Keratinocyte (primary cell): ENCODE measurements at regions not wholly inside any gene's neighbourhood (a gene's known extent, or its start where the extent isn't known, plus 50 kb on each side); places are given as distances from the start of the nearest gene placed in this dataset.

ENCODE experiments used
- DNase-seq: peaks from one replicate; pipeline ENCODE4 v3.0.0-alpha.2; 2011; ENCODE audit warnings: low read depth, missing footprints, low spot score
- FAIRE-seq: peaks from 2 replicates; lab custom pipeline; 2011; peaks lifted over from hg19 to GRCh38; lab: Jason Lieb, UNC
- H2AFZ ChIP-seq: 2 replicates; pipeline ENCODE4 v1.6.0; 2012; ENCODE audit warnings: low read length, control low read depth, inconsistent platforms; ENCODE audit not compliant: control insufficient read depth
- H3K27ac ChIP-seq: 2 replicates; pipeline ENCODE4 v1.5.1; 2011; ENCODE audit warnings: low read length; ENCODE audit not compliant: control insufficient read depth, insufficient read depth
- H3K27me3 ChIP-seq: 3 replicates; pipeline ENCODE4 v1.6.0; 2011; ENCODE audit warnings: low read length; ENCODE audit not compliant: control insufficient read depth, insufficient read depth; ENCODE audit errors: extremely low read depth
- H3K36me3 ChIP-seq, 2 experiments: 2 replicates in 1 of 2; 3 replicates in 1 of 2; pipeline ENCODE4 v1.5.1; 2011; ENCODE audit warnings: low read length in 2 of 2, mild to moderate bottlenecking in 1 of 2; ENCODE audit not compliant: control insufficient read depth in 2 of 2, insufficient read depth in 2 of 2; ENCODE audit errors: extremely low read depth in 1 of 2
- H3K4me1 ChIP-seq: 3 replicates; pipeline ENCODE4 v1.5.1; 2011; ENCODE audit warnings: low read length; ENCODE audit not compliant: control insufficient read depth, insufficient read depth; ENCODE audit errors: extremely low read depth
- H3K4me2 ChIP-seq: 3 replicates; pipeline ENCODE4 v1.6.0; 2011; ENCODE audit warnings: low read depth, low read length; ENCODE audit not compliant: control insufficient read depth, insufficient read depth; ENCODE audit errors: extremely low read depth
- H3K4me3 ChIP-seq, 3 experiments: fragments of 200-600 bp in 1 of 3; sonication (generic) in 1 of 3; 2 replicates in 2 of 3; 3 replicates in 1 of 3; pipeline ENCODE4 v1.5.1; 2011 to 2016; ENCODE audit warnings: low read length in 3 of 3, mild to moderate bottlenecking in 3 of 3, control low read depth in 2 of 3, inconsistent platforms in 1 of 3, low read depth in 1 of 3, mixed read lengths in 1 of 3, mixed run types in 1 of 3, moderate library complexity in 1 of 3; ENCODE audit not compliant: control insufficient read depth in 2 of 3, insufficient read depth in 2 of 3; ENCODE audit errors: extremely low read depth in 1 of 3
- H3K79me2 ChIP-seq: 2 replicates; pipeline ENCODE4 v1.6.0; 2012; ENCODE audit warnings: low read length; ENCODE audit not compliant: control insufficient read depth, insufficient read depth
- H3K9ac ChIP-seq: 3 replicates; pipeline ENCODE4 v1.6.0; 2011; ENCODE audit warnings: low read length; ENCODE audit not compliant: control insufficient read depth, insufficient read depth; ENCODE audit errors: extremely low read depth
- H3K9me1 ChIP-seq: 3 replicates; pipeline ENCODE4 v1.6.0; 2011; ENCODE audit warnings: low read length; ENCODE audit not compliant: control insufficient read depth, insufficient read depth; ENCODE audit errors: extremely low read depth
- H3K9me3 ChIP-seq: 2 replicates; pipeline ENCODE4 v1.5.1; 2012; ENCODE audit warnings: low read depth, low read length; ENCODE audit not compliant: control insufficient read depth
- H4K20me1 ChIP-seq: 3 replicates; pipeline ENCODE4 v1.6.0; 2011; ENCODE audit warnings: low read length; ENCODE audit not compliant: control insufficient read depth, insufficient read depth; ENCODE audit errors: extremely low read depth
- EZH2 ChIP-seq: IDR thresholded peaks from one replicate; pipeline ENCODE4 v1.6.1; 2012; ENCODE audit warnings: inconsistent platforms, mild to moderate bottlenecking, low read length, moderate library complexity
- dilution Hi-C: fragments of 300-500 bp; cut with MboI; formaldehyde crosslinking; loops from one replicate; pipeline ENCODE4 v1.7.0; 2020; ENCODE audit warnings: low sequenced_read_pairs; ENCODE audit not compliant: extremely low pct_ligation_motif_present
- TF ChIP-seq, protein P1 (sequence below), 3 experiments: IDR thresholded peaks in 1 of 3; conservative IDR thresholded peaks in 1 of 3; optimal IDR thresholded peaks in 1 of 3; 2 replicates in 2 of 3; 3 replicates in 1 of 3; pipeline versions ENCODE3 to v1.5.1; 2011; ENCODE audit warnings: low read length in 3 of 3, mild to moderate bottlenecking in 3 of 3, moderate library complexity in 2 of 3, control low read depth in 1 of 3, inconsistent platforms in 1 of 3; ENCODE audit not compliant: insufficient read depth in 2 of 3; ENCODE audit errors: extremely low read depth in 1 of 3

- Histone ChIP-seq H3K27ac (no peak overlapping the region), H3K79me2 (no peaks in the 10 kb centered on the region), H3K27me3 (no peaks in the 10 kb centered on the region), H3K9me1 (no peaks in the 10 kb centered on the region), H4K20me1 (no peaks in the 10 kb centered on the region), H3K4me2 (no peak overlapping the region), H3K36me3 (no peaks in the 10 kb centered on the region), H3K4me1 (peaks cover 3% of the 10 kb centered on the region), H3K9ac (no peak overlapping the region), H2AFZ (no peak overlapping the region), H3K9me3 (no peaks in the 10 kb centered on the region), H3K4me3 (no peak overlapping the region)
- TF ChIP-seq, protein P1, sequence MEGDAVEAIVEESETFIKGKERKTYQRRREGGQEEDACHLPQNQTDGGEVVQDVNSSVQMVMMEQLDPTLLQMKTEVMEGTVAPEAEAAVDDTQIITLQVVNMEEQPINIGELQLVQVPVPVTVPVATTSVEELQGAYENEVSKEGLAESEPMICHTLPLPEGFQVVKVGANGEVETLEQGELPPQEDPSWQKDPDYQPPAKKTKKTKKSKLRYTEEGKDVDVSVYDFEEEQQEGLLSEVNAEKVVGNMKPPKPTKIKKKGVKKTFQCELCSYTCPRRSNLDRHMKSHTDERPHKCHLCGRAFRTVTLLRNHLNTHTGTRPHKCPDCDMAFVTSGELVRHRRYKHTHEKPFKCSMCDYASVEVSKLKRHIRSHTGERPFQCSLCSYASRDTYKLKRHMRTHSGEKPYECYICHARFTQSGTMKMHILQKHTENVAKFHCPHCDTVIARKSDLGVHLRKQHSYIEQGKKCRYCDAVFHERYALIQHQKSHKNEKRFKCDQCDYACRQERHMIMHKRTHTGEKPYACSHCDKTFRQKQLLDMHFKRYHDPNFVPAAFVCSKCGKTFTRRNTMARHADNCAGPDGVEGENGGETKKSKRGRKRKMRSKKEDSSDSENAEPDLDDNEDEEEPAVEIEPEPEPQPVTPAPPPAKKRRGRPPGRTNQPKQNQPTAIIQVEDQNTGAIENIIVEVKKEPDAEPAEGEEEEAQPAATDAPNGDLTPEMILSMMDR (optimal IDR thresholded peaks at IDR 0.05 in 1 of 3, IDR thresholded peaks at IDR 0.05 in 1 of 3, conservative IDR thresholded peaks at IDR 0.05 in 1 of 3; ENCODE audit: extremely low read depth in 1 of 3, insufficient read depth in 2 of 3, low read length in 3 of 3), result no peak
- TF ChIP-seq EZH2, result no peak
- FAIRE-seq (no peak), DNase-seq (no peak)
- dilution Hi-C loops, result no loop called here
Measured at GRCh38 chr18:56083097-56083521, 495.1 kb upstream of the TCF4 start.

DNA sequence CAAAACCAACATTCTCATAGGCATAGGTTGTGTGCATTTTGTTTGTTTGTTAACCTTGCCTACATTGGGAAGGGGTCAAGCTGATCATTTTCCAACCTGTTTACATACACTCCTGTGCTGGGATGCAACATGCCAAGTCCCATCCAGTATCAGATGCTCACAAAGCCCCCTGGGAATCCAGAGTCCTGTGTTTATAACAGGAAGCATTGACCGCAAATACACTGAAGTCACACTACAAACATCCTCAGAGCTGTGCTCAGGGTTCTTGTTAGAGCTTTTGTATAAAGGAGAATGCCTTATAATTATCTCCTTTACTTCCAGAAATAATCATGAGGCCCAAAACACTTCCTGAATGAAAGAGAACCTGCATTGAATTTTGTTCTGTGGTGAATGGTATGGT, 488.7 kb upstream of the TCF4 start:
- H4K20me1 ChIP-seq, result no peaks in the 10 kb centered on the region

More for the DNA sequence above, 488.7 kb upstream of the TCF4 start:
- H3K27ac ChIP-seq, result no peak overlapping the region
- TF ChIP-seq, protein P1 (optimal IDR thresholded peaks at IDR 0.05 in 1 of 3, IDR thresholded peaks at IDR 0.05 in 1 of 3, conservative IDR thresholded peaks at IDR 0.05 in 1 of 3; ENCODE audit: extremely low read depth in 1 of 3, insufficient read depth in 2 of 3, low read length in 3 of 3), result no peak
- no peak for TF ChIP-seq EZH2
- H3K9ac ChIP-seq, result no peak overlapping the region
- no peaks in the 10 kb centered on the region for H3K79me2 ChIP-seq
- H3K9me1 ChIP-seq, result no peaks in the 10 kb centered on the region
- H3K9me3 ChIP-seq, result no peaks in the 10 kb centered on the region
- H3K27me3 ChIP-seq, result no peaks in the 10 kb centered on the region
- H3K4me2 ChIP-seq, result no peak overlapping the region
- dilution Hi-C loops, result no loop called here
- H3K4me1 ChIP-seq, result no peaks in the 10 kb centered on the region
- H2AFZ ChIP-seq, result no peak overlapping the region
- no peak overlapping the region for H3K4me3 ChIP-seq
- no peaks in the 10 kb centered on the region for H3K36me3 ChIP-seq
- FAIRE-seq, result no peak
- DNase-seq, result no peak
